T47D (cell line): ENCODE measurements at regions not wholly inside any gene's neighbourhood (a gene's known extent, or its start where the extent isn't known, plus 50 kb on each side); places are given as distances from the start of the nearest gene placed in this dataset.

ENCODE experiments used
- DNase-seq, 2 experiments: peaks; one replicate each; pipeline versions ENCODE4 v3.0.0 to v3.0.0-alpha.2; 2011 to 2012; ENCODE audit warnings: low read depth in 1 of 2, low spot score in 1 of 2
- JUND ChIP-seq: IDR thresholded peaks from 2 replicates; pipeline ENCODE4 v1.6.1; 2012; ENCODE audit warnings: low read depth
- in situ Hi-C: cut with HindIII; loops from 2 replicates; pipeline ENCODE4 v1.10.0; 2016; ENCODE audit warnings: low sequenced_read_pairs, low pct_unique_long_range_greater_than_20kb

- in situ Hi-C loops = no loop called here
- TF ChIP-seq JUND = no peak
- DNase-seq = no peak
Measured at GRCh38 chr11:112460141-112460540, 199.5 kb upstream of the PLET1 start.

- in situ Hi-C loops = no loop called here
- TF ChIP-seq JUND = no peak
- no peak for DNase-seq
Measured at GRCh38 chr11:112464949-112465348, 204.3 kb upstream of the PLET1 start.

- TF ChIP-seq JUND = no peak
- DNase-seq = no peak
Measured at GRCh38 chr11:112465433-112466024, 204.9 kb upstream of the PLET1 start.

GRCh38 chr11:112467721-112468120 lies 207.1 kb upstream of the PLET1 start:
- TF ChIP-seq JUND = no peak
- no peak for DNase-seq
- in situ Hi-C loops = no loop called here

More at GRCh38 chr11:112465433-112466024, 204.9 kb upstream of the PLET1 start:
- in situ Hi-C loops = no loop called here

- DNase-seq = no peak
- no peak for TF ChIP-seq JUND
- in situ Hi-C loops = no loop called here
Measured at GRCh38 chr11:112469376-112469775, 208.7 kb upstream of the PLET1 start.

GRCh38 chr11:112470355-112470754 lies 209.7 kb upstream of the PLET1 start:
- in situ Hi-C loops = no loop called here
- no peak for DNase-seq
- TF ChIP-seq JUND = no peak

GRCh38 chr11:112471731-112472130 lies 211.1 kb upstream of the PLET1 start:
- in situ Hi-C loops = no loop called here
- no peak for TF ChIP-seq JUND
- DNase-seq = no peak

GRCh38 chr11:112477152-112477551 lies 216.5 kb upstream of the PLET1 start:
- in situ Hi-C loops = no loop called here
- no peak for TF ChIP-seq JUND
- DNase-seq = no peak

- in situ Hi-C loops = no loop called here
- no peak for TF ChIP-seq JUND
- DNase-seq = no peak
Measured at GRCh38 chr11:112477581-112478317, 217.1 kb upstream of the PLET1 start.

- DNase-seq = no peak
- TF ChIP-seq JUND = no peak
- in situ Hi-C loops = no loop called here
Measured at GRCh38 chr11:112478806-112479205, 218.1 kb upstream of the PLET1 start.

- no peak for TF ChIP-seq JUND
- no peak for DNase-seq
- in situ Hi-C loops = no loop called here
Measured at GRCh38 chr11:112481431-112481830, 220.8 kb upstream of the PLET1 start.

- no peak for DNase-seq
- in situ Hi-C loops = no loop called here
- TF ChIP-seq JUND = no peak
Measured at GRCh38 chr11:112481893-112482292, 221.2 kb upstream of the PLET1 start.

GRCh38 chr11:112485280-112485679 lies 224.6 kb upstream of the PLET1 start:
- TF ChIP-seq JUND = no peak
- in situ Hi-C loops = no loop called here
- DNase-seq = no peak
